K562 (cell line): ENCODE measurements at regions not wholly inside any gene's neighbourhood (a gene's known extent, or its start where the extent isn't known, plus 50 kb on each side); places are given as distances from the start of the nearest gene placed in this dataset.

Experiments used
- CBX2 ChIP-seq: fragments of 200-600 bp; sonication (generic); IDR thresholded peaks from one replicate; pipeline ENCODE4 v1.6.1; 2012; ENCODE audit warnings: mild to moderate bottlenecking, low read length, inconsistent platforms; ENCODE audit not compliant: insufficient read depth, poor library complexity, severe bottlenecking
- CREM ChIP-seq: IDR thresholded peaks from 2 replicates; pipeline ENCODE4 v1.6.1; 2014; ENCODE audit warnings: antibody characterized with exemption, low read depth
- ETS2 ChIP-seq: IDR thresholded peaks from 2 replicates; pipeline ENCODE4 v1.6.1; 2016; ENCODE audit warnings: borderline replicate concordance, missing genetic modification characterization, mild to moderate bottlenecking, moderate library complexity, missing compliant biosample characterization; ENCODE audit not compliant: poor library complexity, severe bottlenecking
- GATA2 ChIP-seq: sonication (generic); formaldehyde crosslinking; IDR thresholded peaks from 2 replicates; pipeline ENCODE4 v1.4.0; 2020; ENCODE audit warnings: mild to moderate bottlenecking, missing genetic modification reagents
- KDM1A ChIP-seq, 2 experiments: fragments of 450-650 bp; IDR thresholded peaks; 2 replicates each; pipeline ENCODE4 v1.6.1; 2016; ENCODE audit warnings: mild to moderate bottlenecking in 2 of 2
- KLF6 ChIP-seq: fragments of 250-450 bp; sonication (Bioruptor Pico); IDR thresholded peaks from 2 replicates; pipeline ENCODE4 v1.4.0; 2020; ENCODE audit warnings: mild to moderate bottlenecking, moderate library complexity, borderline replicate concordance
- PTRF ChIP-seq: fragments of 450-650 bp; IDR thresholded peaks from 2 replicates; pipeline ENCODE4 v1.6.1; 2016; ENCODE audit warnings: mild to moderate bottlenecking, missing genetic modification characterization, missing compliant biosample characterization
- RREB1 ChIP-seq: fragments of 250-450 bp; sonication (Bioruptor Pico); IDR thresholded peaks from 2 replicates; pipeline ENCODE4 v1.4.0; 2020
- SP1 ChIP-seq: sonication (generic); formaldehyde crosslinking; IDR thresholded peaks from 2 replicates; pipeline ENCODE4 v1.8.1; 2022; ENCODE audit warnings: mild to moderate bottlenecking, missing genetic modification reagents
- TOE1 ChIP-seq, 2 experiments: fragments of 450-650 bp in 1 of 2; sonication (generic) in 1 of 2; formaldehyde crosslinking in 1 of 2; IDR thresholded peaks; 2 replicates each; pipeline versions ENCODE4 v1.7.1 to v1.8.0; 2016 to 2022; ENCODE audit warnings: borderline replicate concordance in 2 of 2, mild to moderate bottlenecking in 2 of 2, antibody characterized with exemption in 1 of 2, inconsistent platforms in 1 of 2, low read depth in 1 of 2, missing genetic modification reagents in 1 of 2, moderate library complexity in 1 of 2
- U2AF1 ChIP-seq: fragments of 200-400 bp; formaldehyde crosslinking; optimal IDR thresholded peaks from 2 replicates; pipeline ENCODE3; 2017; ENCODE audit warnings: mild to moderate bottlenecking, low read depth, low read length, moderate library complexity
- ZBTB40 ChIP-seq, 2 experiments: fragments of 450-650 bp in 1 of 2; sonication (generic) in 1 of 2; formaldehyde crosslinking in 1 of 2; IDR thresholded peaks; 2 replicates each; pipeline versions ENCODE4 v1.7.1 to v1.9.0; 2016 to 2022; ENCODE audit warnings: inconsistent platforms in 1 of 2, mild to moderate bottlenecking in 1 of 2, missing genetic modification reagents in 1 of 2
- ZNF780A ChIP-seq: fragments of 250-450 bp; sonication (Bioruptor Pico); IDR thresholded peaks from 2 replicates; pipeline ENCODE4 v1.5.0; 2021; ENCODE audit warnings: mild to moderate bottlenecking

GRCh38 chr2:11012131-11012693, 100.5 kb downstream of the KCNF1 start (continued):
- TF ChIP-seq ZBTB40 (IDR thresholded peaks at IDR 0.05) (no peak), ZBTB40 (CRISPR knock-in tag; IDR thresholded peaks at IDR 0.05) (no peak), KLF6 (CRISPR knock-in tag) (no peak), TOE1 (IDR thresholded peaks at IDR 0.05; ENCODE audit: borderline replicate concordance) (no peak), TOE1 (CRISPR knock-in tag; IDR thresholded peaks at IDR 0.05; ENCODE audit: borderline replicate concordance, low read depth) (no peak), PTRF (tag) (no peak), GATA2 (no peak), ETS2 (tag) (no peak), KDM1A (IDR thresholded peaks at IDR 0.05) (no peak), ZNF780A (CRISPR knock-in tag) (no peak), CBX2 (no peak), U2AF1 (no peak), RREB1 (no peak), SP1 (CRISPR knock-in tag) (no peak), CREM (no peak)
